CD14-positive monocyte (primary cell): ENCODE measurements at regions not wholly inside any gene's neighbourhood (a gene's known extent, or its start where the extent isn't known, plus 50 kb on each side); places are given as distances from the start of the nearest gene placed in this dataset.

ENCODE experiments used
- DNase-seq, 3 donors: peaks; one replicate each; pipeline ENCODE4 v3.0.0-alpha.2; 2011 to 2022
- H2AFZ ChIP-seq: 2 replicates; pipeline ENCODE4 v1.6.0; 2012; ENCODE audit warnings: mild to moderate bottlenecking, low read depth, low read length, inconsistent platforms; ENCODE audit not compliant: insufficient read depth, poor library complexity, severe bottlenecking
- H3K27ac ChIP-seq, 2 donors: 1 replicate in 1 of 2; 2 replicates in 1 of 2; pipeline ENCODE4 v1.5.1; 2012 to 2013; ENCODE audit warnings: low read length in 2 of 2, control low read depth in 1 of 2, inconsistent platforms in 1 of 2, low read depth in 1 of 2, mild to moderate bottlenecking in 1 of 2
- H3K27me3 ChIP-seq, 2 donors: one replicate each; pipeline versions ENCODE4 v1.6.0 to v1.6.1; 2011 to 2013; ENCODE audit warnings: low read length in 2 of 2; ENCODE audit not compliant: control insufficient read depth in 2 of 2, insufficient read depth in 2 of 2
- H3K36me3 ChIP-seq, 2 donors: replicated peaks in 1 of 2; 1 replicate in 1 of 2; 2 replicates in 1 of 2; pipeline versions ENCODE4 v1.5.1 to v1.6.1; 2012 to 2013; ENCODE audit warnings: low read length in 2 of 2, control low read depth in 1 of 2, inconsistent platforms in 1 of 2, mild to moderate bottlenecking in 1 of 2; ENCODE audit not compliant: insufficient read depth in 2 of 2, control insufficient read depth in 1 of 2
- H3K4me1 ChIP-seq, 2 donors: 1 replicate in 1 of 2; 2 replicates in 1 of 2; pipeline versions ENCODE4 v1.5.1 to v1.6.1; 2012 to 2013; ENCODE audit warnings: low read length in 2 of 2, control low read depth in 1 of 2, inconsistent platforms in 1 of 2, mild to moderate bottlenecking in 1 of 2, moderate library complexity in 1 of 2; ENCODE audit not compliant: insufficient read depth in 2 of 2, control insufficient read depth in 1 of 2
- H3K4me2 ChIP-seq: replicated peaks from 2 replicates; pipeline ENCODE3; 2012; ENCODE audit warnings: low read length, moderate library complexity, mild to moderate bottlenecking; ENCODE audit not compliant: poor library complexity, severe bottlenecking; ENCODE audit errors: extremely low read depth
- H3K4me3 ChIP-seq, 3 experiments: fragments of 200-600 bp in 1 of 3; sonication (generic) in 1 of 3; replicated peaks in 1 of 3; 1 replicate in 2 of 3; 2 replicates in 1 of 3; pipeline ENCODE4 v1.5.1; 2011 to 2013; ENCODE audit warnings: low read length in 3 of 3, mild to moderate bottlenecking in 3 of 3, control low read depth in 2 of 3, low read depth in 2 of 3, inconsistent platforms in 1 of 3, moderate library complexity in 1 of 3
- H3K79me2 ChIP-seq: 2 replicates; pipeline ENCODE4 v1.6.0; 2012; ENCODE audit warnings: mild to moderate bottlenecking, control low read depth, inconsistent platforms, low read length, moderate library complexity; ENCODE audit not compliant: insufficient read depth
- H3K9ac ChIP-seq: 2 replicates; pipeline ENCODE4 v1.6.0; 2017; ENCODE audit warnings: low read length, mild to moderate bottlenecking; ENCODE audit not compliant: insufficient read depth, poor library complexity, severe bottlenecking
- H3K9me3 ChIP-seq, 2 donors: replicated peaks in 1 of 2; 1 replicate in 1 of 2; 2 replicates in 1 of 2; pipeline versions ENCODE4 v1.5.1 to v1.6.1; 2012 to 2013; ENCODE audit warnings: low read length in 2 of 2, control low read depth in 1 of 2; ENCODE audit not compliant: control insufficient read depth in 1 of 2, insufficient read depth in 1 of 2
- H4K20me1 ChIP-seq: 2 replicates; pipeline ENCODE4 v1.6.0; 2012; ENCODE audit warnings: mild to moderate bottlenecking, low read length, control low read depth, moderate library complexity; ENCODE audit not compliant: insufficient read depth
- H3K27ac Mint-ChIP-seq, 7 donors: one replicate each; pipeline ENCODE4 v1.8.0; 2020; ENCODE audit warnings: mild to moderate bottlenecking in 7 of 7, mixed read lengths in 7 of 7, moderate library complexity in 6 of 7, inconsistent platforms in 2 of 7
- H3K27me3 Mint-ChIP-seq, 3 donors: one replicate each; pipeline ENCODE4 v1.8.0; 2021 to 2022; ENCODE audit warnings: low read depth in 3 of 3, mild to moderate bottlenecking in 3 of 3, mixed read lengths in 3 of 3, moderate library complexity in 3 of 3, inconsistent platforms in 1 of 3
- H3K36me3 Mint-ChIP-seq, 2 donors: one replicate each; pipeline ENCODE4 v1.8.0; 2020; ENCODE audit warnings: mixed read lengths in 2 of 2, inconsistent platforms in 1 of 2, mild to moderate bottlenecking in 1 of 2
- H3K4me1 Mint-ChIP-seq: one replicate; pipeline ENCODE4 v1.8.0; 2020; ENCODE audit warnings: mild to moderate bottlenecking, mixed read lengths
- H3K4me3 Mint-ChIP-seq, 2 donors: one replicate each; pipeline ENCODE4 v1.8.0; 2020; ENCODE audit warnings: mild to moderate bottlenecking in 2 of 2, mixed read lengths in 2 of 2, moderate library complexity in 1 of 2
- H3K9me3 Mint-ChIP-seq, 7 donors: one replicate each; pipeline ENCODE4 v1.8.0; 2020 to 2022; ENCODE audit warnings: mixed read lengths in 7 of 7, mild to moderate bottlenecking in 6 of 7, moderate library complexity in 6 of 7, inconsistent platforms in 2 of 7
- WGBS: methylation state at CpG from one replicate; pipeline ENCODE4 v1.1.5; 2013; ENCODE audit warnings: missing lambda C conversion rate; ENCODE audit not compliant: insufficient coverage; 5-methylcytosine and 5-hydroxymethylcytosine counted together
- intact Hi-C, 2 donors: fragments of 100-400 bp; cut with micrococcal nuclease; formaldehyde crosslinking; loops; one replicate each; pipeline versions ENCODE4 v1.15.0 to v1.15.1; 2023
- TF ChIP-seq, protein P1 (sequence below): fragments of 200-600 bp; IDR thresholded peaks from one replicate; pipeline ENCODE4 v1.8.0; 2022; ENCODE audit warnings: antibody characterized with exemption, mild to moderate bottlenecking

DNA sequence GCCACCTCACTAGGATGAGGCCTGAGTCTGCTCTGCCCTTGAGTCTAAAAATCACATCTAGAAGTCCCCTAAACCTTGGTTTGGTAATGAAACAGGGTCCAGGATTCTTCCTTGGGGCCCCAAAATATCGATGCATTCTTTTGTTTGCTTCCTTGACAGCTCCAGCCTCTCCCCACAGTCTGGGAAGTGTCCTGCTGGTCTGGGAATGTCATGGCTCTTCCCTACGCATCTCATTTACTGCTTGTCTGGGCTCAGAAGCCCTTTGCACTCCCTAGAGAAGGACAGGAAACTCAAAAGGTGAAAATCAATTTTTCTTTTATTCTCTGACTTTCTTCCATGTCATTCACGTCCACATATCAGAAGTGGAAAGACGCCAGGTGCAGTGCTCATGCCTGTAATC, 115.8 kb downstream of the DRD1 start:
- no peaks in the 10 kb centered on the region for H3K27me3 ChIP-seq
- Mint-ChIP-seq H3K36me3 (no peaks in the 10 kb centered on the region), H3K4me1 (no peaks in the 10 kb centered on the region), H3K9me3 (peaks cover 0 to 4% (median 2%) of the 10 kb centered on the region in 7 donors), H3K27me3 (peaks cover 0 to 3% (median 1%) of the 10 kb centered on the region in 3 donors), H3K27ac (no peak overlapping the region), H3K4me3 (no peak overlapping the region)
- no peak for DNase-seq
- H3K4me3 ChIP-seq, result no peak overlapping the region
- H3K79me2 ChIP-seq, result no peaks in the 10 kb centered on the region
- H3K9me3 ChIP-seq, result no peaks in the 10 kb centered on the region
- no peak overlapping the region for H3K4me2 ChIP-seq
- H2AFZ ChIP-seq, result no peak overlapping the region
- H3K27ac ChIP-seq, result no peak overlapping the region
- no peaks in the 10 kb centered on the region for H4K20me1 ChIP-seq
- intact Hi-C loops, result no loop called here
- no peaks in the 10 kb centered on the region for H3K36me3 ChIP-seq
- TF ChIP-seq, protein P1, sequence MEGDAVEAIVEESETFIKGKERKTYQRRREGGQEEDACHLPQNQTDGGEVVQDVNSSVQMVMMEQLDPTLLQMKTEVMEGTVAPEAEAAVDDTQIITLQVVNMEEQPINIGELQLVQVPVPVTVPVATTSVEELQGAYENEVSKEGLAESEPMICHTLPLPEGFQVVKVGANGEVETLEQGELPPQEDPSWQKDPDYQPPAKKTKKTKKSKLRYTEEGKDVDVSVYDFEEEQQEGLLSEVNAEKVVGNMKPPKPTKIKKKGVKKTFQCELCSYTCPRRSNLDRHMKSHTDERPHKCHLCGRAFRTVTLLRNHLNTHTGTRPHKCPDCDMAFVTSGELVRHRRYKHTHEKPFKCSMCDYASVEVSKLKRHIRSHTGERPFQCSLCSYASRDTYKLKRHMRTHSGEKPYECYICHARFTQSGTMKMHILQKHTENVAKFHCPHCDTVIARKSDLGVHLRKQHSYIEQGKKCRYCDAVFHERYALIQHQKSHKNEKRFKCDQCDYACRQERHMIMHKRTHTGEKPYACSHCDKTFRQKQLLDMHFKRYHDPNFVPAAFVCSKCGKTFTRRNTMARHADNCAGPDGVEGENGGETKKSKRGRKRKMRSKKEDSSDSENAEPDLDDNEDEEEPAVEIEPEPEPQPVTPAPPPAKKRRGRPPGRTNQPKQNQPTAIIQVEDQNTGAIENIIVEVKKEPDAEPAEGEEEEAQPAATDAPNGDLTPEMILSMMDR, result no peak
- H3K4me1 ChIP-seq, result no peaks in the 10 kb centered on the region
- H3K9ac ChIP-seq, result no peak overlapping the region
- 47% methylated on average over 2 of the region's 4 CpGs for WGBS

DNA sequence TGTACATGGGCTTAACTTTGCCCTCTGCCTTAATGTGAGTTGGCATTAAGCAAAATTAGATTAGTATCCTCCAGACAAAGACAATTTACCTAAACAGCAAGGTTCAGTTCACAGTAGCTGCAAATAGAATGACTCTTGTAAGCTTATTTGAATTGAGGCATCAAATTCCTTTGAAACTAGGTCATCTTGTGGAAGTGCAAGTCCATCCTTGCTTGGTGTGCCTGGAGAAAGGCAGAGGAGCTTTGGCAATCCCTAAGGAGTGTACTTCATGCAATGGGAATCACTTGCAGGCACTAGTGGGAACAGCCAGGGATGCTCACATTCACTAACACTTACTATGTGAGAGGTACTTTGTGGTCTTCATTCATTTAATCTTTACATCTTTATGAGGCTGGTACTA, 118.3 kb downstream of the DRD1 start:
- TF ChIP-seq, protein P1, result no peak
- Histone ChIP-seq H2AFZ (no peak overlapping the region), H3K36me3 (no peaks in the 10 kb centered on the region), H3K27me3 (no peaks in the 10 kb centered on the region), H4K20me1 (no peaks in the 10 kb centered on the region), H3K4me2 (no peak overlapping the region), H3K9ac (no peak overlapping the region), H3K4me3 (no peak overlapping the region), H3K27ac (no peak overlapping the region), H3K4me1 (no peaks in the 10 kb centered on the region), H3K9me3 (no peaks in the 10 kb centered on the region), H3K79me2 (no peaks in the 10 kb centered on the region)
- peaks cover 0 to 3% (median 1%) of the 10 kb centered on the region in 7 donors for H3K9me3 Mint-ChIP-seq
- H3K27ac Mint-ChIP-seq, result no peak overlapping the region
- H3K27me3 Mint-ChIP-seq, result peaks cover 0 to 2% (median 1%) of the 10 kb centered on the region in 3 donors
- no peaks in the 10 kb centered on the region for H3K4me1 Mint-ChIP-seq
- DNase-seq, result no peak
- no peak overlapping the region for H3K4me3 Mint-ChIP-seq
- H3K36me3 Mint-ChIP-seq, result no peaks in the 10 kb centered on the region
- intact Hi-C loops, result no loop called here
